RWPE1 (cell line): ENCODE measurements at regions not wholly inside any gene's neighbourhood (a gene's known extent, or its start where the extent isn't known, plus 50 kb on each side); places are given as distances from the start of the nearest gene placed in this dataset.

ENCODE experiments used
- CTCF ChIA-PET: fragments of 350-600 bp; sonication (Branson Sonifier 250); formaldehyde crosslinking; extraction: SDS; loops from one replicate; lab custom pipeline; 2021; lab: Yijun Ruan, JAX
- POLR2A ChIA-PET: fragments of 400-600 bp; formaldehyde crosslinking; extraction: SDS; loops from one replicate; lab custom pipeline; 2020; ENCODE audit warnings: antibody characterized with exemption; ENCODE audit not compliant: low non-redundant PET; lab: Yijun Ruan, JAX
- DNase-seq: peaks from one replicate; pipeline ENCODE4 v3.0.0; 2012; ENCODE audit warnings: low spot score
- H3K27ac ChIP-seq: fragments of 450-650 bp; 2 replicates; pipeline ENCODE4 v1.5.1; 2017
- TF ChIP-seq, protein P1 (sequence below): fragments of 450-650 bp; conservative IDR thresholded peaks from 2 replicates; pipeline ENCODE4 v1.5.1; 2017; ENCODE audit warnings: low read depth, mild to moderate bottlenecking

DNA sequence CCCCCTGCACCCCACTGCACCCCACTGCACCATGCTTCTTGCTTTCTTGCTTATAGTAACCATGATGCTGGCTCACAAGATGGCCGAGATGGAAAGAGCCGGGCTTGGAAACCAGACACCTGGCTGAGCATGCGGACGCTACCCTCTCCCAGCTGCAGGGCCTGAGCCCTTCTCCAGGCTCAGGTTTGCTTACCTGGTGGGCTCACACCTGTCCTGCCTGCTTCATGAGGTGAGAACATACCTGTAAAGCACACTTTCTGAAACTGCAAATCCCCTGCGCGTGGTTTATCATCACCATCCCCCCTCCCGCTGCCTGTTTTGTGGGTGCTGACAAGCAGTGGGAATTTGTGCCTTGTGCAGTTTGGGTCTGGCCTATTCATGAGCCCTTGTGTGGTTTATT, 302.7 kb downstream of the GLRX3 start:
- ChIA-PET CTCF (no interaction called here), POLR2A (no interaction called here)
- no peak overlapping the region for H3K27ac ChIP-seq
- no peak for DNase-seq
- TF ChIP-seq, protein P1, sequence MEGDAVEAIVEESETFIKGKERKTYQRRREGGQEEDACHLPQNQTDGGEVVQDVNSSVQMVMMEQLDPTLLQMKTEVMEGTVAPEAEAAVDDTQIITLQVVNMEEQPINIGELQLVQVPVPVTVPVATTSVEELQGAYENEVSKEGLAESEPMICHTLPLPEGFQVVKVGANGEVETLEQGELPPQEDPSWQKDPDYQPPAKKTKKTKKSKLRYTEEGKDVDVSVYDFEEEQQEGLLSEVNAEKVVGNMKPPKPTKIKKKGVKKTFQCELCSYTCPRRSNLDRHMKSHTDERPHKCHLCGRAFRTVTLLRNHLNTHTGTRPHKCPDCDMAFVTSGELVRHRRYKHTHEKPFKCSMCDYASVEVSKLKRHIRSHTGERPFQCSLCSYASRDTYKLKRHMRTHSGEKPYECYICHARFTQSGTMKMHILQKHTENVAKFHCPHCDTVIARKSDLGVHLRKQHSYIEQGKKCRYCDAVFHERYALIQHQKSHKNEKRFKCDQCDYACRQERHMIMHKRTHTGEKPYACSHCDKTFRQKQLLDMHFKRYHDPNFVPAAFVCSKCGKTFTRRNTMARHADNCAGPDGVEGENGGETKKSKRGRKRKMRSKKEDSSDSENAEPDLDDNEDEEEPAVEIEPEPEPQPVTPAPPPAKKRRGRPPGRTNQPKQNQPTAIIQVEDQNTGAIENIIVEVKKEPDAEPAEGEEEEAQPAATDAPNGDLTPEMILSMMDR, result no peak

DNA sequence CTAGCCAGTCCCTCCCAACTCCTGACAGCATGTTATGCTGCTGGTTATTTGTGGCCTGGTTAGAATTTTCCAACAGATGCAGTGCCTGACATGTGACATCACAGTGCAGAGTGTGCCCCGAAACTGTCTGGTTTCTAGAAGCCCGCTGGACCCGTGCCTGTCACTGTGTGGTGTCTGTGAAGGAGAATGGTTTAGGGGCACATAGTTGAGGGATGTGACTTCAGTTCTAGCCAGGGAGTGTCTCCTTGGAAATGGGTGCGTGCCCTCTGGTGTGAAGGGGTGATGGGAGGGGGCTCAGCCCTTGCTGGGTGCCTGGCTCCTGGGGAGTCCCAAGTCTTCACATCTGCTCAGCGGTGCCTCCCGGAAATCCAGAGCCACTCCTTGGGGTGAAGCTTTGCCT, 303.6 kb downstream of the GLRX3 start:
- POLR2A ChIA-PET, result no interaction called here
- CTCF ChIA-PET, result no interaction called here

DNA sequence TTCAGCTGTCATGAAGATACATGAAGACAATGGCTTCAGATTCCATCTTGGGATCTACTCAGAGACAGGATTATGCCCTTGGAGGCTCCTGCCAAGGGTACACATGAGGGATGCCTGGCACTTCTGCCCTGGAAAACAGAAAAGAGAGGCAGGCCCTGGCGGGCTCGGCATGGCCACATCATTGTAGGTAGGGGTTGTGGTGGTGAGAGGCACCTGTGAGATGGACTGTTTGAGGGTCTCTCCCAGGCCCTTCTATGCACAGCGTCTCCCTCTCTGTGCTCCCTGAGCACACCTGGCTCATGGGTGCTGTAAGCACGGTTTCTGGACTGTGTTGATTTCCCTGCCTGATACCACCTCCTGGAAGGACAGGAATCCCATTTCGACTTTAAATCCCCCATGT, 304.3 kb downstream of the GLRX3 start:
- ChIA-PET POLR2A (no interaction called here), CTCF (no interaction called here)
- H3K27ac ChIP-seq, result no peak overlapping the region
- TF ChIP-seq, protein P1, result no peak
- DNase-seq, result no peak

More for the DNA sequence above, 303.6 kb downstream of the GLRX3 start:
- TF ChIP-seq, protein P1, result no peak
- H3K27ac ChIP-seq, result no peak overlapping the region
- no peak for DNase-seq

DNA sequence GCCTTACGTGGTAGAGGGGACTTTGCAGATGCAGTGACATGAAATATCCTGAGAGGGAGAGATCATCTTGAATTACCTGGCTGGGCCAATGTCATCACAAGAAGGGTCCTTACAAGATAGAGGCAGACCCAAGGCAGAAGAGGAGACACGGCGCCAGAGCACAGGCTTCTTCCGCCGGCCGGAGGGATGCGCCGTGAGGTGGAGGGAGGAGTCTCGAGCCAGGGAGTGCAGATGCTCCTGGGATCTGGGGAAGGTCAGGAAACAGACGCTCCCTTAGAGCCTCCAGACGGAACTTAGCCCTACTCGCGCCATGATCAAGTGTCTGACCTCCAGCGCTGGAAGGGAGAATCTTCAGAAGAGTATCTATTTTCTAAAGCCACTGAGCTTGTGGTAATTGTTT, 304.8 kb downstream of the GLRX3 start:
- CTCF ChIA-PET, result no interaction called here
- no peak overlapping the region for H3K27ac ChIP-seq
- TF ChIP-seq, protein P1, result no peak
- POLR2A ChIA-PET, result no interaction called here
- DNase-seq, result no peak

DNA sequence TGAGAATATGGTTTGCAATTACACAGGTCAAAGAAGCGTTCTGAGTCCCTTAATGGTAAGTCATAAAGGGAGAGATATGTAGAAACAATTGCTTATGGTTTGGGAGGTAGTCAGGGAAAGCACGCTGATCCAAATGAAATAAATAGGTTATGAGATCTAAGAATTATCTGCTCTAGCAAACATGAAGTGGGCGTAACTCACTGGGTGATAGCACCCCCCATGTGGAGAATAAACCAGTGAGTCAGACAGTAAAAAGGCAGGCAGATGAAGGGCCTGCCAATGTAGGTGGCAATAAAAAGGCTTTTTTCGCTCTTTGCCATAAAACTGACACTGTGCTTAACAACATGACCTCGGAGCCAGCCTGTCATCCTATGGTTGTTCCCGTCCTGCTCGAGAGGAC, 306.9 kb downstream of the GLRX3 start:
- DNase-seq, result no peak
- TF ChIP-seq, protein P1, result no peak
- POLR2A ChIA-PET, result no interaction called here
- H3K27ac ChIP-seq, result no peak overlapping the region
- CTCF ChIA-PET, result no interaction called here

DNA sequence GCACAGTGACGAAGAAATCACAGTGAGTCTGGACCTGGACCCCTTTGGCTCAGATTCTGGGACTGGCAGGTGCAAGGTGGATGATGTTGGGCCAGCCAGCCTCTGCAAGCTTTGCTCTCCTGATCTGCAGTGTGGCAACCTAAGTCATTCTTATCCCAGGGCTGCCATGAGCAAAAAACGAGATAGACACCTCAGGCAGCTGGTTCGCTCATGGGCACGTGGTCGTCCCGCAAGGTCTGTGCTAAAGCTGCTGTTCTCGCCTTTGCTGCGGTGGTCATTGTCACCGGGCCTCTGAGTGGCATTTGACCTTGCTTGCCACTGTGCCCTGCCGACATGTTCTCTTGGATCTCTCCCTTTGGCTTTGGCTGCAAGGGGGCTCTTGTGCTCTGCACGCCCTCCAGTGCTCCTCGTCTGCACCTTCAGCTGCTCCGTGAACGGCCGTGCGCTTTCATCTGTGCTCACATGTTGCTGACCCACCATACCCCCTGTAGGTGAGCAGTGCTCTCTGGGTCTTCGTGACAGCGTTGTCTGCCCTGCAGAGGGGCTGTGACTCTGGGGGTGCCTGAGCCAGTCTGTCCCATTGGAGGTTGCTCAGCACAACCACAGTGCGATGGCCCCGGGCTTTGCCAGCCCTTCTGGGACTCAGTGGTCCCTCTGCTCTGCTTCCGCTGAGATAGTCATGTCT, 317.0 kb downstream of the GLRX3 start:
- POLR2A ChIA-PET, result no interaction called here
- TF ChIP-seq, protein P1, result no peak
- H3K27ac ChIP-seq, result no peak overlapping the region
- no peak for DNase-seq
- CTCF ChIA-PET, result interaction anchor here (0.6 kb wide), 1 partner anchor 1272 kb away, joined by 3 read pairs; no protein-coding TSS in a partner anchor
